ENCODE measurements at regions not wholly inside any gene's neighbourhood (a gene's known extent, or its start where the extent isn't known, plus 50 kb on each side); places are given as distances from the start of the nearest gene placed in this dataset.

DNA sequence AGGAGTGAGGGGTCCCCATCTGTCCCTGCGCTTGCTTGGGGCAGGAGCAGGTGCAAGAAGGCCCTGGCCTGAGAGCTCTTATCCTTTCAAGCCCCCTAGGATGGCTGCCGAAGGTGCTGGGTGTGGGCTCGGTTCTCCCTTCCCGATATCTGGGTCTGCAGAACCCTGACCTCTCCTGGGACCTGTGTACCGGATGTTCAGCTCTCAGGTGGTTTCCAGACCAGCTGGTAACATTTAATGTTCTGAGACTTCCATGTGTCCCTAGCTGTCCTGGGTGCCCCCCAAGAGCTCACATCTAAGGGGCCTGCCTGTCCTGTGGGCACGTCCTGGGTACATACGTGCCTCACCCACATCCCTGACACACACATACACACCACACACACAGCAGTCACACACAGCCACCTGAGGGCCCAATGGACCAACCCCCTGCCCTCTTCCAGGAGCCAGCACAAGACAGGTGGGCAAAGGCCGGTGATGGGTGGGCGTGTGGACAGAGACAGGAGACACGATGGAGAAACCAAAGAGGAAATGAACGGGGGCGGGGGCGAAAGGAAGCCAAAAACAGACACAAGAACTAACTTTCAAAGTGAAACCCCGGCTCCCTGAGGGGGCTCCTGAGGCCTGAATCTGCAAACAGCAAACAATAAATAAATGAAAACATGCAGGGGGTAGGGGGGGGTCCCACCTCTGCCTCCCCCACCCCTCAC, 124.3 kb downstream of the PTPRS start:
- no peaks in the 10 kb centered on the region for H3K4me1 ChIP-seq (replicated peaks in 1 of 2)
- in situ Hi-C loops (cut with MboI; ENCODE audit: low pct_unique_long_range_greater_than_20kb in 2 of 9, low sequenced_read_pairs in 9 of 9, unreplicated experiment in 9 of 9) = no loop called here
- H3K27ac ChIP-seq = no peak overlapping the region
- H3K4me3 ChIP-seq = no peak overlapping the region
- 87 to 100% (median 97%) methylated on average over 1 to 7 of the region's 14 CpGs; no CpG with 5 or more reads in 6 of the 10 experiments for WGBS, 10 experiments
- ATAC-seq (replicated peaks in 6 of 8) = no peak

DNA sequence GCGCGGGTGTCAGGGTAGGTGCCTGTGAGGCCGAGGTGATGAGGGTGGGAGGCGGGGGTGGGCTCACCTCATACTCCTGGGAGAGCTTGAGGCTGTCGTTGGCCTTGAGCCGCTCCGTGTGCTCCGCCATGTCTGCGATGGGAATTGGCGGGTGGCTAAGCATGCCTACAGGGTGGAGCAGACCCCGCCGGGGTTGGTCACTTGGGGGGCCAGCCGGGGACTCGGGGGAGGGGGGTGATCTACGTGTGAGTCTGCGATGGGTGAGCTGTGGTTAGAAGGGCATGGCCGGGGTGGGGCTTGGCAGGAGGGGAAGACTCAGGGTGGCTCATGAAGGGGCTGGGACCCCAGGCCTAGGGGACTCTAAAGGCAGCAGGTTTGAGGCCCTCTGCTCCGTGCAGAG, 125.2 kb downstream of the PTPRS start:
- Histone ChIP-seq H3K4me3 (no peak overlapping the region), H3K27ac (no peak overlapping the region), H3K4me1 (replicated peaks in 1 of 2) (no peaks in the 10 kb centered on the region)
- no CpG with 5 or more reads among the region's 18 CpGs for WGBS, 10 experiments
- ATAC-seq (replicated peaks in 6 of 8) = peak in 3 of 8 experiments; percentile 9 to 29 (median 23)
- in situ Hi-C loops (cut with MboI; ENCODE audit: low pct_unique_long_range_greater_than_20kb in 2 of 9, low sequenced_read_pairs in 9 of 9, unreplicated experiment in 9 of 9) = no loop called here

DNA sequence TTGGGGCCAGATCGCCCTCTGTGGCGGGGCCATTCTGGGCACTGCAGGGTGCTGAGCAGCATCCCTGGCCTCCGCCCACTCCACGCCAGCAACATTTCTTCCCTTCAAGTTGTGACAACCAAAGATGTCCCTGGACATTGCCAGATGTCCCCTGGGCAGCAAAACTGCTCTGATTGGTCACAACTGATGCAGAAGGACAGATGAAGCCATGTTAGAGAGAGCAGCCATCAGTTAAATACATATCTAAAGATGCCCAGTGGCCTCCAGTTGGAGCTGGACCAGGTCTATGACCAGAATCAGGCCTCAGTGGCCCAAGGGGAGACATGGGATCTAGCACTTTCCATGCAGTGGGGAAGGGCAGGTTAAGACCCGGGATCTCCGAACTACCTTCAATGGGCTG, 125.7 kb downstream of the PTPRS start:
- in situ Hi-C loops (cut with MboI; ENCODE audit: low pct_unique_long_range_greater_than_20kb in 2 of 9, low sequenced_read_pairs in 9 of 9, unreplicated experiment in 9 of 9) = no loop called here
- no peak for ATAC-seq (replicated peaks in 6 of 8)

DNA sequence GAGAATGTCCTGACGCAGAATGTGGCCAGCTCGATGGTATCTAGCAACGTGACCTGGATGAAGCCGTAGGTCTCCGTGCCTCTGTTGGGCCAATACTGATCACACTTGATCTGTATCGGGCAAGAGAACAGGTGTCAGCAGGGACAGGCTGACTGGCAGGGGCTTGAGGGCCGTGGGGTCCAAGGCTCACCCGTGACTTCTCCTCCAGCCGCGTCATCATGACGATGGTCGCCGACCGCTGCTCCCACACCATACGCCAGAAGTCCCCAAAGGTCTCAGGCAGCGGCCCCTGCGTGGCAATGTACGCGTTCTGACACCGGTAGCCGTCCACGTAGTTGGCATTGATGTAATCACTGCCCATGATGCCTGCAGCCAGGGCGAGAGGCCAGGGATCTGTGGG, 126.2 kb downstream of the PTPRS start:
- in situ Hi-C loops (cut with MboI; ENCODE audit: low pct_unique_long_range_greater_than_20kb in 2 of 9, low sequenced_read_pairs in 9 of 9, unreplicated experiment in 9 of 9) = no loop called here
- Histone ChIP-seq H3K27ac (no peak overlapping the region), H3K4me1 (replicated peaks in 1 of 2) (no peaks in the 10 kb centered on the region), H3K4me3 (no peak overlapping the region)
- no peak for ATAC-seq (replicated peaks in 6 of 8)
- 80 to 100% (median 98%) methylated on average over 1 to 11 of the region's 23 CpGs; no CpG with 5 or more reads in 3 of the 10 experiments for WGBS, 10 experiments

More for the DNA sequence above, 125.7 kb downstream of the PTPRS start:
- WGBS, 10 experiments = 53 to 100% (median 94%) methylated on average over 2 of the region's 6 CpGs; no CpG with 5 or more reads in 7 of the 10 experiments
- no peaks in the 10 kb centered on the region for H3K4me1 ChIP-seq (replicated peaks in 1 of 2)
- H3K27ac ChIP-seq = no peak overlapping the region
- H3K4me3 ChIP-seq = no peak overlapping the region

DNA sequence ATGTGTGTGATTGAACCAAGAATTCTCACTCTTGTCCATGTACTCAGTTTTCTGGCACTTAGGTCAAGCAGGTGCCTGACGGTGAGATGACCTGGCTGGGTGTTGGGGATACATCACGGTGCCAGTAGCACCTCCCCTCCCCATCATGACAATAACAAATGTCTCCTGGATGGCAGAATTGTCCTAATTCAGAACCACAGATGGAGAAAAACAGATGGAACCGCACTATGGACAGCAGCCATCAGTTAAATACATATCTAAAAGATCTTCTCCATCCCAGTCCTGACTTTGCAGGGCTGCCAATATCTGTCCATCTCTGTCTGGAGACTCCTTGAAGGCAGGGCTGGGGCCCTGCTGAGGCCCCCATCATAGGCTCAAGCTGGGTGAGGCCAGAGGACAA, 126.9 kb downstream of the PTPRS start:
- 60 to 100% (median 100%) methylated on average over 1 to 3 of the region's 3 CpGs; no CpG with 5 or more reads in 4 of the 10 experiments for WGBS, 10 experiments
- Histone ChIP-seq H3K4me1 (replicated peaks in 1 of 2) (no peaks in the 10 kb centered on the region), H3K4me3 (no peak overlapping the region), H3K27ac (no peak overlapping the region)
- no peak for ATAC-seq (replicated peaks in 6 of 8)
- in situ Hi-C loops (cut with MboI; ENCODE audit: low pct_unique_long_range_greater_than_20kb in 2 of 9, low sequenced_read_pairs in 9 of 9, unreplicated experiment in 9 of 9) = no loop called here

DNA sequence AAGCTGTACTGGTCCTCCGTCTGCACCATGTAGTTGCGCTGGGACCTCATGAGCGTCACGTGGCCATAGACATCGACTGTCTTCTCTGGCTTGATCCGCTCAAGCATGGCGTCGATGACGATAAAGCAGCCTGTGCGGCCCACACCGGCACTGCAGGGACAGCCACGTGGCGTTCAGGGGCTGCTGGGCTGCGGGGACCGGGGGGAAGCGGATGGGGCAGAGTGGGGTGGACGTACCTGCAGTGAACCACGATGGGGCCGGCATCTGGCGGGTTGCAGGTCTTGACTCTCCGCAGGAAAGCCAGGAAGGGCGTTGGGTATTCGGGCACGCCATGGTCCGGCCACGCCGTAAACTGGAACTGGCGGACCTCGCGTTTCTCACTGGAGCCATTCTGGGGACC, 128.5 kb downstream of the PTPRS start:
- ATAC-seq (replicated peaks in 6 of 8) = no peak
- no CpG with 5 or more reads among the region's 30 CpGs for WGBS, 10 experiments

GRCh38 chr19:5211217-5211822, 129.3 kb downstream of the PTPRS start:
- ATAC-seq (replicated peaks in 6 of 8) = no peak
- 90 to 100% (median 100%) methylated on average over 1 to 2 of the region's 9 CpGs; no CpG with 5 or more reads in 5 of the 10 experiments for WGBS, 10 experiments
- H3K4me3 ChIP-seq = no peak overlapping the region
- H3K27ac ChIP-seq = no peak overlapping the region
- no peaks in the 10 kb centered on the region for H3K4me1 ChIP-seq (replicated peaks in 1 of 2)
- in situ Hi-C loops (cut with MboI; ENCODE audit: low pct_unique_long_range_greater_than_20kb in 2 of 9, low sequenced_read_pairs in 9 of 9, unreplicated experiment in 9 of 9) = no loop called here

More for the DNA sequence above, 128.5 kb downstream of the PTPRS start:
- Histone ChIP-seq H3K4me1 (replicated peaks in 1 of 2) (no peaks in the 10 kb centered on the region), H3K4me3 (no peak overlapping the region), H3K27ac (no peak overlapping the region)
- in situ Hi-C loops (cut with MboI; ENCODE audit: low pct_unique_long_range_greater_than_20kb in 2 of 9, low sequenced_read_pairs in 9 of 9, unreplicated experiment in 9 of 9) = no loop called here

- 89 to 100% (median 94%) methylated on average over 1 to 13 of the region's 23 CpGs; no CpG with 5 or more reads in 6 of the 10 experiments for WGBS, 10 experiments
Measured at GRCh38 chr19:5210556-5210955, 130.1 kb downstream of the PTPRS start.

GRCh38 chr19:5207806-5208205, 132.8 kb downstream of the PTPRS start:
- peak in 3 of 8 experiments; percentile 12 to 26 (median 21) for ATAC-seq (replicated peaks in 6 of 8)
- Histone ChIP-seq H3K27ac (no peak overlapping the region), H3K4me1 (replicated peaks in 1 of 2) (no peaks in the 10 kb centered on the region), H3K4me3 (no peak overlapping the region)
- in situ Hi-C loops (cut with MboI; ENCODE audit: low pct_unique_long_range_greater_than_20kb in 2 of 9, low sequenced_read_pairs in 9 of 9, unreplicated experiment in 9 of 9) = no loop called here
- WGBS, 10 experiments = 100% methylated on average over 2 to 4 of the region's 17 CpGs; no CpG with 5 or more reads in 8 of the 10 experiments

More at GRCh38 chr19:5210556-5210955, 130.1 kb downstream of the PTPRS start:
- H3K27ac ChIP-seq = no peak overlapping the region
- H3K4me3 ChIP-seq = no peak overlapping the region
- in situ Hi-C loops (cut with MboI; ENCODE audit: low pct_unique_long_range_greater_than_20kb in 2 of 9, low sequenced_read_pairs in 9 of 9, unreplicated experiment in 9 of 9) = no loop called here
- no peaks in the 10 kb centered on the region for H3K4me1 ChIP-seq (replicated peaks in 1 of 2)
- no peak for ATAC-seq (replicated peaks in 6 of 8)

DNA sequence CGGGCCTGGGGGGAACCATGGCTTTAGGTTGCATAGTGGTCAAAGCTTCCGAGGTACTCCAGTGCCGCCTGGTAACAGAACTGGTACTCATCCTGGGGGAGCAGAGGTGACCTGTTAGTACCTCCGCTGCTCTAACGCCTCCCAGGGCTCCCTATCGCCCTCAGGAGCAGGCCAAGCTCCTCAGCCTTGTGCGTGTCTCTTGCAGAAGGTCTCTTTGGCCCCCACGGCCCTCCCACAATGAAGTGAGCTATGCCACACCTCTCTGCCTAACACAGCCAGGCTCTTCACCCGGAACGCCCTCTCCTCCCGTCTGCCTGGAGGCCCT, 133.9 kb downstream of the PTPRS start:
- H3K4me3 ChIP-seq = no peak overlapping the region
- in situ Hi-C loops (cut with MboI; ENCODE audit: low pct_unique_long_range_greater_than_20kb in 2 of 9, low sequenced_read_pairs in 9 of 9, unreplicated experiment in 9 of 9) = no loop called here
- peak in 2 of 8 experiments; percentile 7 to 16 for ATAC-seq (replicated peaks in 6 of 8)
- no peaks in the 10 kb centered on the region for H3K4me1 ChIP-seq (replicated peaks in 1 of 2)
- no peak overlapping the region for H3K27ac ChIP-seq
- WGBS, 10 experiments = no CpG with 5 or more reads among the region's 11 CpGs

- WGBS, 10 experiments = 83 to 100% (median 94%) methylated on average over 7 to 17 of the region's 29 CpGs; no CpG with 5 or more reads in 1 of the 10 experiments
- H3K4me1 ChIP-seq (replicated peaks in 1 of 2) = no peaks in the 10 kb centered on the region
- no peak overlapping the region for H3K27ac ChIP-seq
- in situ Hi-C loops (cut with MboI; ENCODE audit: low pct_unique_long_range_greater_than_20kb in 2 of 9, low sequenced_read_pairs in 9 of 9, unreplicated experiment in 9 of 9) = no loop called here
- no peak overlapping the region for H3K4me3 ChIP-seq
- ATAC-seq (replicated peaks in 6 of 8) = peak in 4 of 8 experiments; percentile 7 to 20 (median 18)
Measured at GRCh38 chr19:5205937-5206750, 134.5 kb downstream of the PTPRS start.

DNA sequence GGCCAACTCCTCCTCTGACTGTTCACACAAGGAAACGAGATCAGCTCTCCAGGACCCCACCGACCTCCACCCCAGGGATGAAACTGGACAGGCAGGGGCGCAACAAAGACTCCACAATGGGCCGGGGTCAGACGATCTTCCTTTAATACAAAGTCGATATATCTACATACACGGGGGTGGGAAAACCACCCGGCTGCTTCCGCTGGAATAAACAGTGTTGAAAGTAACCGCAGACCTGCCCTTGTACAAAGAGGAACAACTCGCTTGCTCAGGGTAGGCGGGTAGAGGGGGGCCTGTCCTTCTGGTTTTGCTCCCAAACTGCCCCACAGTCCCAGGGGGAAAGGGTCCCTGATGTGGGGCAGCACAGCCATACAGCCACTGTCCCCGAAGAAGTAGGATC, 135.2 kb downstream of the PTPRS start:
- no peak for ATAC-seq (replicated peaks in 6 of 8)
- Histone ChIP-seq H3K27ac (no peak overlapping the region), H3K4me3 (no peak overlapping the region), H3K4me1 (replicated peaks in 1 of 2) (no peaks in the 10 kb centered on the region)
- WGBS, 10 experiments = 80 to 100% (median 98%) methylated on average over 1 to 9 of the region's 13 CpGs; no CpG with 5 or more reads in 2 of the 10 experiments
- in situ Hi-C loops (cut with MboI; ENCODE audit: low pct_unique_long_range_greater_than_20kb in 2 of 9, low sequenced_read_pairs in 9 of 9, unreplicated experiment in 9 of 9) = no loop called here

DNA sequence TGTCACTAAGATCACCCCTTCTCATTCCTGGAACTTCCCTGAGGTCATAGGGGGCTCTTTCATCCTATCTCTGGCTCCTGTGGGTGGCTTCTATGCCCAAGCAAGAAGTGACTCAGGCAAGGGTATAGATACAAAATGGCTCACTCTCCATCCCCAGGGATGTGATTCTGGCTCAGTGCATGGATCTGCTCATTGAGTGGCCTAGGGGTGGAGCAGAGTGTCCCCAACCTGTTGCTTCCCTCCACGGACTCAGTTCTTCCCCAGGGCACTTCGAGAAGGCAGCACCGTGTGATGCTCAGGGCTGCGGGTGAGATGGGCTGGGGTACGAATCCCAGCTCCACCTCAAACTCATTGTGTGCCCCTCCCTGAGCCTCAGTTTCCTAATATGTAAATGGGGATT, 136.4 kb downstream of the PTPRS start:
- H3K4me3 ChIP-seq = no peak overlapping the region
- no peak overlapping the region for H3K27ac ChIP-seq
- in situ Hi-C loops (cut with MboI; ENCODE audit: low pct_unique_long_range_greater_than_20kb in 2 of 9, low sequenced_read_pairs in 9 of 9, unreplicated experiment in 9 of 9) = no loop called here
- H3K4me1 ChIP-seq (replicated peaks in 1 of 2) = no peaks in the 10 kb centered on the region
- ATAC-seq (replicated peaks in 6 of 8) = no peak
- 82 to 100% (median 100%) methylated on average over 1 to 5 of the region's 5 CpGs; no CpG with 5 or more reads in 5 of the 10 experiments for WGBS, 10 experiments
